PC-3 (cell line): ENCODE measurements at regions not wholly inside any gene's neighbourhood (a gene's known extent, or its start where the extent isn't known, plus 50 kb on each side); places are given as distances from the start of the nearest gene placed in this dataset.

Source experiments
- ATAC-seq: fragments of 200-7000 bp; cut with Tn5 transposase; 2 replicates; pipeline ENCODE4 v1.9.1; 2020; ENCODE audit warnings: mild to moderate bottlenecking, moderate library complexity
- BruUV-seq: library from RNA; stranded (reverse); fragments of 400-500 nt; replicated peaks from 2 replicates; lab custom pipeline; 2021; lab: Mats Ljungman, UMichigan
- CTCF ChIA-PET: fragments of 300-600 bp; sonication (Branson Sonifier 250); formaldehyde crosslinking; loops from one replicate; lab custom pipeline; 2022; ENCODE audit warnings: antibody characterized with exemption; lab: Charles Lee
- POLR2A ChIA-PET: fragments of 300-600 bp; sonication (Branson Sonifier 250); formaldehyde crosslinking; loops from one replicate; lab custom pipeline; 2022; ENCODE audit warnings: antibody characterized with exemption; ENCODE audit not compliant: unreplicated experiment; lab: Charles Lee
- DNase-seq: peaks from one replicate; pipeline ENCODE4 v3.0.0-alpha.2; 2015
- H2AFZ ChIP-seq: fragments of 300-600 bp; sonication (generic); 2 replicates; pipeline ENCODE4 v1.6.0; 2016; ENCODE audit warnings: antibody characterized with exemption, low read length
- H3F3A ChIP-seq: fragments of 300-600 bp; sonication (generic); one replicate; pipeline ENCODE4 v1.6.0; 2017; ENCODE audit warnings: antibody characterized with exemption, low read length, control low read depth, mild to moderate bottlenecking; ENCODE audit not compliant: unreplicated experiment
- H3K27ac ChIP-seq: fragments of 300-600 bp; sonication (generic); 2 replicates; pipeline ENCODE4 v1.5.1; 2016; ENCODE audit warnings: mild to moderate bottlenecking, low read length
- H3K27me3 ChIP-seq: fragments of 300-600 bp; sonication (generic); 2 replicates; pipeline ENCODE4 v1.6.1; 2016; ENCODE audit warnings: low read length, mixed read lengths
- H3K36me3 ChIP-seq: fragments of 300-600 bp; sonication (generic); 2 replicates; pipeline ENCODE4 v1.6.1; 2016; ENCODE audit warnings: low read depth, mixed run types, low read length, mixed read lengths
- H3K4me1 ChIP-seq: fragments of 300-600 bp; sonication (generic); 2 replicates; pipeline ENCODE4 v1.5.1; 2016; ENCODE audit warnings: low read length; ENCODE audit not compliant: insufficient read depth
- H3K4me2 ChIP-seq: fragments of 300-600 bp; sonication (generic); 2 replicates; pipeline ENCODE4 v1.6.0; 2016; ENCODE audit warnings: low read length
- H3K4me3 ChIP-seq: fragments of 300-600 bp; sonication (generic); 2 replicates; pipeline ENCODE4 v1.5.1; 2016; ENCODE audit warnings: mild to moderate bottlenecking, low read length, mixed read lengths
- H3K79me2 ChIP-seq: fragments of 300-600 bp; sonication (generic); 2 replicates; pipeline ENCODE4 v1.6.1; 2017; ENCODE audit warnings: low read length, mixed read lengths
- H3K9ac ChIP-seq: fragments of 300-600 bp; sonication (generic); 2 replicates; pipeline ENCODE4 v1.6.0; 2016; ENCODE audit warnings: mild to moderate bottlenecking, low read length
- H3K9me2 ChIP-seq: fragments of 300-600 bp; sonication (generic); replicated peaks from 2 replicates; pipeline ENCODE4 v1.6.1; 2016; ENCODE audit warnings: mixed run types, low read length, mixed read lengths
- H3K9me3 ChIP-seq: fragments of 300-600 bp; sonication (generic); 2 replicates; pipeline ENCODE4 v1.6.1; 2016; ENCODE audit warnings: low read length, mixed read lengths
- H4K20me1 ChIP-seq: fragments of 300-600 bp; sonication (generic); 2 replicates; pipeline ENCODE4 v1.6.1; 2016; ENCODE audit warnings: low read length, mixed read lengths
- EZH2 ChIP-seq: fragments of 300-600 bp; sonication (generic); IDR thresholded peaks from one replicate; pipeline ENCODE4 v1.6.1; 2017; ENCODE audit warnings: antibody characterized with exemption, mild to moderate bottlenecking, low read length; ENCODE audit not compliant: unreplicated experiment
- EZH2phosphoT487 ChIP-seq: fragments of 300-600 bp; sonication (generic); IDR thresholded peaks from 2 replicates; pipeline ENCODE4 v1.6.1; 2018; ENCODE audit warnings: mild to moderate bottlenecking, antibody characterized with exemption, low read length, borderline replicate concordance
- intact Hi-C: fragments of 100-400 bp; cut with micrococcal nuclease; formaldehyde crosslinking; loops from 2 replicates; pipeline ENCODE4 v1.9.0; 2023
- TF ChIP-seq, protein P1 (sequence below): fragments of 300-600 bp; sonication (generic); conservative IDR thresholded peaks from 2 replicates; pipeline ENCODE4 v1.5.1; 2017; ENCODE audit warnings: antibody characterized with exemption, low read depth, mild to moderate bottlenecking, low read length

DNA sequence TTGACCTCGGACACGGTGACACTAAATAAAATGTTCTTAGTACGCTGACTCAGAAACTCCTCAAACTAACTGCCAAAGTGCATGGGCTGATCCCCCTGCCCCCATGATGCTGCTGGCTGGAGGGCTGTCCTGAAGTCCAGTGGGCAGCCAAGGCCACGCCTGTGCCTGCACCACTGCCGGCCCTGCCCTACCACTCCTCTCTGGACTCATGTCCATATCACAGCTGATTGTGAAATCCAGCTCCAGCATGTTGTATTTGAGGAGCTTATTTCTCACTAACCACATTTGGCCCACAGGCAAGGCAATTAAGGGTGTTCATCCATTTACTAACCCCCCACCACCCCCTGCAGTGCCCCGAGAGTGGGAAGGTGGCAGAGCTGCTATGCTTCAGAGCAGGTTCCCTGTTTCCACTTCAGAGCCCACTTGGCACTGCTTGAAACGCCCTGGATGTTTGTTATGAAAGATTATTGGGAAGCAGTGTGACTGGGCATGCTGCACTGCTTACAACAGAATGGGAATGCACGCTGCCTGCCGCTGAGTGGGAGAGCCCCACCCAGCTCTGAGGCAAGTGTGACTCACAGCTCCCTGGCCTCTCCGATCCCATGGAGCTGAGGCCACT lies 114.0 kb downstream of the UQCRFS1 start:
- ChIA-PET CTCF (no interaction called here), POLR2A (no interaction called here)
- Histone ChIP-seq H3K9ac (no peak overlapping the region), H3K4me1 (peaks cover 5% of the 10 kb centered on the region; the same call in 1 of the 2 replicates), H2AFZ (no peak overlapping the region), H3K79me2 (no peaks in the 10 kb centered on the region), H3K4me2 (peak overlapping the region; percentile 10; the same call in 1 of the 2 replicates), H4K20me1 (no peaks in the 10 kb centered on the region), H3K4me3 (no peak overlapping the region), H3K9me2 (no peaks in the 10 kb centered on the region), H3K27ac (peak overlapping the region; percentile 52), H3K9me3 (no peaks in the 10 kb centered on the region), H3K36me3 (no peaks in the 10 kb centered on the region), H3K27me3 (no peaks in the 10 kb centered on the region), H3F3A (no peaks in the 10 kb centered on the region)
- BruUV-seq, result no TSS peak
- TF ChIP-seq, protein P1, sequence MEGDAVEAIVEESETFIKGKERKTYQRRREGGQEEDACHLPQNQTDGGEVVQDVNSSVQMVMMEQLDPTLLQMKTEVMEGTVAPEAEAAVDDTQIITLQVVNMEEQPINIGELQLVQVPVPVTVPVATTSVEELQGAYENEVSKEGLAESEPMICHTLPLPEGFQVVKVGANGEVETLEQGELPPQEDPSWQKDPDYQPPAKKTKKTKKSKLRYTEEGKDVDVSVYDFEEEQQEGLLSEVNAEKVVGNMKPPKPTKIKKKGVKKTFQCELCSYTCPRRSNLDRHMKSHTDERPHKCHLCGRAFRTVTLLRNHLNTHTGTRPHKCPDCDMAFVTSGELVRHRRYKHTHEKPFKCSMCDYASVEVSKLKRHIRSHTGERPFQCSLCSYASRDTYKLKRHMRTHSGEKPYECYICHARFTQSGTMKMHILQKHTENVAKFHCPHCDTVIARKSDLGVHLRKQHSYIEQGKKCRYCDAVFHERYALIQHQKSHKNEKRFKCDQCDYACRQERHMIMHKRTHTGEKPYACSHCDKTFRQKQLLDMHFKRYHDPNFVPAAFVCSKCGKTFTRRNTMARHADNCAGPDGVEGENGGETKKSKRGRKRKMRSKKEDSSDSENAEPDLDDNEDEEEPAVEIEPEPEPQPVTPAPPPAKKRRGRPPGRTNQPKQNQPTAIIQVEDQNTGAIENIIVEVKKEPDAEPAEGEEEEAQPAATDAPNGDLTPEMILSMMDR, result no peak
- TF ChIP-seq EZH2, result no peak
- no peak for TF ChIP-seq EZH2phosphoT487
- intact Hi-C loops, result no loop called here
- ATAC-seq (0 out of 2 replicates have a peak, but pooled peaks have one; percentile 29), DNase-seq (peak; percentile 63)

DNA sequence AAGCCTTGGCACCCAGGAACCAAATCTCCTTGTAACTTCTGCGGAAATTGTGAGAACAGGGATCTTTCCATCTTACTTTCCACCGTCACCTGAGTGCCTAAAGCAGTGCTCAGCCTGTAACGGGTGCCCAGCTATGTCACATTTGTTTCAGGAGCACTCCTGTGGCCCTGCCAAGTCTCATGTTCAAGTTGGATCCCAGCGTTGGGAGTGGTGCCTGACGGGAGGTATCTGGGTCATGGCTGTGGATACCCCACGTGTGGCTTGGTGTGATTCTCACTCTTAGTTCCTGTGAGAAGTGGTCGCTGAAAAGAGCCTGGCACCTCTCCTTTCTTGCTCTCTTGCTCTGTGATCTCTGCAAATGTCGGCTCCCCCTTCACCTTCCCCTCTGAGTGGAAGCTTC lies 114.9 kb downstream of the UQCRFS1 start:
- ChIA-PET POLR2A (no interaction called here), CTCF (no interaction called here)
- Histone ChIP-seq H3K9ac (no peak overlapping the region), H3K4me2 (no peak overlapping the region), H3K27ac (no peak overlapping the region), H3K36me3 (no peaks in the 10 kb centered on the region), H3K9me2 (no peaks in the 10 kb centered on the region), H3K9me3 (no peaks in the 10 kb centered on the region), H3K27me3 (no peaks in the 10 kb centered on the region), H4K20me1 (no peaks in the 10 kb centered on the region), H2AFZ (no peak overlapping the region), H3K79me2 (no peaks in the 10 kb centered on the region), H3K4me1 (peaks cover 5% of the 10 kb centered on the region; the same call in 1 of the 2 replicates), H3F3A (no peaks in the 10 kb centered on the region), H3K4me3 (no peak overlapping the region)
- DNase-seq, result no peak
- ATAC-seq, result no peak
- TF ChIP-seq, protein P1, result no peak
- TF ChIP-seq EZH2phosphoT487 (no peak), EZH2 (no peak)
- intact Hi-C loops, result no loop called here
- no TSS peak for BruUV-seq

DNA sequence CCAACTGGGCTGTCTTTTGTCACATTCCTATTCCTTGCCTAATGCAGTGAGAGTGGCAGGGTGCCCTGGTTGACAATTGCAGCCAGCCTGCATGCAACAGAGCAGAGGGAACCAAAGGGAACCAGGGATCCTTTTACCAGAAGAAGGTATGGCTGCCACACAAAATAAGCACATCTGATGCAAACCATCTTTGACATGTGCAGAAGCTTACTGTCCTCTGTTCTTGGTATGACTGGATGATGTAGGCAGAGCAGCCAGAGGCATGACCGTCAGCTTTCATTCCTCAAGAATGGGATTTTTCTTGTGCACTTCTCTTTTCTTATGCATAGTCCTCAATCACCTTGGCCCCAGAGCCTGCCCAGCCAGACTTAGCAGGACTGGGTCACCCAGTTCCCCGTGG lies 116.1 kb downstream of the UQCRFS1 start:
- no peak overlapping the region for H3K9ac ChIP-seq
- no peaks in the 10 kb centered on the region for H3F3A ChIP-seq
- H3K36me3 ChIP-seq, result no peaks in the 10 kb centered on the region
- DNase-seq, result no peak
- no peaks in the 10 kb centered on the region for H3K79me2 ChIP-seq
- intact Hi-C loops, result no loop called here
- peaks cover 5% of the 10 kb centered on the region; the same call in 1 of the 2 replicates for H3K4me1 ChIP-seq
- ChIA-PET POLR2A (no interaction called here), CTCF (no interaction called here)
- no peak overlapping the region for H3K4me3 ChIP-seq
- no peaks in the 10 kb centered on the region for H3K9me3 ChIP-seq
- H3K4me2 ChIP-seq, result no peak overlapping the region
- H3K9me2 ChIP-seq, result no peaks in the 10 kb centered on the region
- BruUV-seq, result no TSS peak
- TF ChIP-seq EZH2 (no peak), EZH2phosphoT487 (no peak)
- TF ChIP-seq, protein P1, result no peak
- H4K20me1 ChIP-seq, result no peaks in the 10 kb centered on the region
- no peak for ATAC-seq
- no peak overlapping the region for H2AFZ ChIP-seq
- no peak overlapping the region for H3K27ac ChIP-seq
- no peaks in the 10 kb centered on the region for H3K27me3 ChIP-seq
